ENCODE measurements at regions not wholly inside any gene's neighbourhood (a gene's known extent, or its start where the extent isn't known, plus 50 kb on each side); places are given as distances from the start of the nearest gene placed in this dataset.

- TF ChIP-seq POLR2A (IDR thresholded peaks at IDR 0.05) (no peak), CTCF (IDR thresholded peaks at IDR 0.05) (no peak)
Measured at GRCh38 chr18:5604778-5605177, 61.0 kb upstream of the EPB41L3 start.

Data from body of pancreas (tissue), 4 donors.